H9 (cell line): ENCODE measurements at regions not wholly inside any gene's neighbourhood (a gene's known extent, or its start where the extent isn't known, plus 50 kb on each side); places are given as distances from the start of the nearest gene placed in this dataset.

Source experiments
- DNase-seq: peaks from one replicate; pipeline ENCODE4 v3.0.0-alpha.2; 2017
- H2AFZ ChIP-seq: one replicate; pipeline ENCODE4 v1.6.1; 2013; ENCODE audit warnings: mild to moderate bottlenecking, low read length, control low read depth, moderate library complexity
- H2AK5ac ChIP-seq: 2 replicates; pipeline ENCODE4 v1.6.1; 2013; ENCODE audit warnings: low read length, control low read depth, mixed read lengths; ENCODE audit not compliant: insufficient read length
- H2BK120ac ChIP-seq: one replicate; pipeline ENCODE4 v1.6.1; 2013; ENCODE audit warnings: low read depth, mild to moderate bottlenecking, low read length, control low read depth, inconsistent platforms; ENCODE audit not compliant: poor library complexity, severe bottlenecking
- H2BK12ac ChIP-seq: 2 replicates; pipeline ENCODE4 v1.6.1; 2013; ENCODE audit warnings: low read length, control low read depth, mixed read lengths, low read depth; ENCODE audit not compliant: insufficient read length
- H2BK15ac ChIP-seq: 2 replicates; pipeline ENCODE4 v1.6.1; 2013; ENCODE audit warnings: low read depth, low read length, control low read depth
- H2BK20ac ChIP-seq: one replicate; pipeline ENCODE4 v1.6.1; 2013; ENCODE audit warnings: low read depth, mild to moderate bottlenecking, low read length, control low read depth, inconsistent platforms; ENCODE audit not compliant: poor library complexity, severe bottlenecking
- H2BK5ac ChIP-seq: 2 replicates; pipeline ENCODE4 v1.6.1; 2013; ENCODE audit warnings: low read length, control low read depth, mixed read lengths; ENCODE audit not compliant: insufficient read length
- H3K14ac ChIP-seq: 2 replicates; pipeline ENCODE4 v1.6.1; 2013; ENCODE audit warnings: low read length, control low read depth; ENCODE audit not compliant: insufficient read depth
- H3K18ac ChIP-seq: 2 replicates; pipeline ENCODE4 v1.6.1; 2013; ENCODE audit warnings: low read depth, mild to moderate bottlenecking, mixed read lengths, low read length, control low read depth; ENCODE audit not compliant: insufficient read length
- H3K23ac ChIP-seq: 2 replicates; pipeline ENCODE4 v1.6.1; 2013; ENCODE audit warnings: low read length, control low read depth, mixed read lengths, low read depth; ENCODE audit not compliant: insufficient read length
- H3K23me2 ChIP-seq: 2 replicates; pipeline ENCODE4 v1.6.1; 2013; ENCODE audit warnings: low read depth, mild to moderate bottlenecking, mixed read lengths, low read length, control low read depth; ENCODE audit not compliant: insufficient read length, poor library complexity, severe bottlenecking
- H3K27ac ChIP-seq: 2 replicates; pipeline ENCODE4 v1.5.1; 2013; ENCODE audit warnings: low read length, control low read depth, mixed read lengths, low read depth; ENCODE audit not compliant: insufficient read length
- H3K27me3 ChIP-seq: 2 replicates; pipeline ENCODE4 v1.6.1; 2013; ENCODE audit warnings: low read length, control low read depth, inconsistent platforms; ENCODE audit not compliant: insufficient read depth
- H3K4ac ChIP-seq: 2 replicates; pipeline ENCODE4 v1.6.1; 2013; ENCODE audit warnings: low read depth, mild to moderate bottlenecking, control low read depth, inconsistent platforms, low read length, moderate library complexity
- H3K4me1 ChIP-seq: 2 replicates; pipeline ENCODE4 v1.6.1; 2013; ENCODE audit warnings: low read length, control low read depth, inconsistent platforms; ENCODE audit not compliant: insufficient read depth
- H3K4me2 ChIP-seq: 2 replicates; pipeline ENCODE4 v1.6.1; 2013; ENCODE audit warnings: low read length, control low read depth, mixed read lengths; ENCODE audit not compliant: insufficient read length, insufficient read depth
- H3K56ac ChIP-seq: 2 replicates; pipeline ENCODE4 v1.6.1; 2013; ENCODE audit warnings: low read depth, mild to moderate bottlenecking, mixed read lengths, low read length, control low read depth; ENCODE audit not compliant: insufficient read length
- H3K79me1 ChIP-seq: 2 replicates; pipeline ENCODE4 v1.6.1; 2013; ENCODE audit warnings: low read depth, mild to moderate bottlenecking, moderate library complexity, low read length, control low read depth, inconsistent platforms; ENCODE audit not compliant: insufficient read depth, poor library complexity, severe bottlenecking
- H3K79me2 ChIP-seq: 2 replicates; pipeline ENCODE4 v1.6.1; 2013; ENCODE audit warnings: low read length, control low read depth, inconsistent platforms; ENCODE audit not compliant: insufficient read depth
- H3K9ac ChIP-seq: 2 replicates; pipeline ENCODE4 v1.6.1; 2013; ENCODE audit warnings: low read length, control low read depth, mixed read lengths; ENCODE audit not compliant: insufficient read length; ENCODE audit errors: extremely low read depth
- H3K9me3 ChIP-seq: one replicate; pipeline ENCODE4 v1.6.1; 2013; ENCODE audit warnings: low read depth, low read length, inconsistent platforms; ENCODE audit not compliant: control insufficient read depth
- H3T11ph ChIP-seq: one replicate; pipeline ENCODE4 v1.6.1; 2013; ENCODE audit warnings: mild to moderate bottlenecking, low read length, control low read depth, inconsistent platforms
- H4K20me1 ChIP-seq: one replicate; pipeline ENCODE4 v1.6.1; 2013; ENCODE audit not compliant: control insufficient read depth, insufficient read length, insufficient read depth
- H4K5ac ChIP-seq: 2 replicates; pipeline ENCODE4 v1.6.1; 2013; ENCODE audit warnings: low read depth, mild to moderate bottlenecking, mixed read lengths, low read length, control low read depth; ENCODE audit not compliant: insufficient read length
- H4K8ac ChIP-seq: replicated peaks from 2 replicates; pipeline ENCODE4 v1.6.1; 2013; ENCODE audit warnings: low read length, control low read depth, mixed read lengths, low read depth; ENCODE audit not compliant: insufficient read length
- H4K91ac ChIP-seq: 2 replicates; pipeline ENCODE4 v1.6.1; 2013; ENCODE audit warnings: low read depth, mild to moderate bottlenecking, moderate library complexity, mixed read lengths, low read length, control low read depth; ENCODE audit not compliant: insufficient read length
- H3K27ac Mint-ChIP-seq, 3 experiments: 2 replicates in 2 of 3; 3 replicates in 1 of 3; pipeline ENCODE4 v1.8.0; 2020 to 2021; ENCODE audit warnings: mixed read lengths in 3 of 3, mild to moderate bottlenecking in 1 of 3, moderate library complexity in 1 of 3
- H3K27me3 Mint-ChIP-seq: 2 replicates; pipeline ENCODE4 v1.8.0; 2021; ENCODE audit warnings: low read depth, mild to moderate bottlenecking, moderate library complexity, mixed read lengths
- H3K36me3 Mint-ChIP-seq, 3 experiments: 2 replicates in 2 of 3; 3 replicates in 1 of 3; pipeline ENCODE4 v1.8.0; 2020 to 2021; ENCODE audit warnings: low read depth in 3 of 3, mixed read lengths in 3 of 3; ENCODE audit not compliant: insufficient read depth in 1 of 3
- H3K4me1 Mint-ChIP-seq, 2 experiments: 2 replicates each; pipeline ENCODE4 v1.8.0; 2020; ENCODE audit warnings: mixed read lengths in 2 of 2
- H3K4me3 Mint-ChIP-seq, 2 experiments: 2 replicates in 1 of 2; 3 replicates in 1 of 2; pipeline ENCODE4 v1.8.0; 2020 to 2021; ENCODE audit warnings: mild to moderate bottlenecking in 2 of 2, mixed read lengths in 2 of 2, moderate library complexity in 1 of 2
- H3K9me3 Mint-ChIP-seq, 2 experiments: 2 replicates in 1 of 2; 3 replicates in 1 of 2; pipeline ENCODE4 v1.8.0; 2020; ENCODE audit warnings: mild to moderate bottlenecking in 2 of 2, mixed read lengths in 2 of 2, moderate library complexity in 1 of 2
- CTCF ChIP-seq: fragments of 200-600 bp; sonication (generic); conservative IDR thresholded peaks from 3 replicates; pipeline ENCODE4 v1.8.0; 2021; ENCODE audit warnings: antibody characterized with exemption, mild to moderate bottlenecking
- WGBS: extraction: QIAGEN DNeasy Blood & Tissue Kit; methylation state at CpG from one replicate; pipeline ENCODE4 v1.1.7; 2013; ENCODE audit warnings: missing lambda C conversion rate, low lambda C conversion rate, mixed read lengths; ENCODE audit not compliant: insufficient read length; ENCODE audit errors: extremely low coverage; 5-methylcytosine and 5-hydroxymethylcytosine counted together

- Histone ChIP-seq H2BK120ac (no peak overlapping the region), H3T11ph (no peak overlapping the region), H3K79me2 (no peaks in the 10 kb centered on the region), H3K4ac (no peak overlapping the region), H3K18ac (no peak overlapping the region), H3K9me3 (no peaks in the 10 kb centered on the region), H3K79me1 (no peaks in the 10 kb centered on the region), H4K91ac (no peak overlapping the region), H2BK15ac (no peak overlapping the region), H3K56ac (no peak overlapping the region), H3K27me3 (no peaks in the 10 kb centered on the region), H3K4me2 (no peak overlapping the region), H3K23me2 (peaks cover 3% of the 10 kb centered on the region), H4K5ac (no peak overlapping the region), H3K27ac (no peak overlapping the region), H3K4me1 (peaks cover 2% of the 10 kb centered on the region; the same call in 1 of the 2 replicates), H4K20me1 (no peaks in the 10 kb centered on the region), H3K23ac (no peak overlapping the region), H2BK20ac (no peak overlapping the region), H3K14ac (no peak overlapping the region), H2BK12ac (no peak overlapping the region), H3K9ac (no peak overlapping the region), H2AK5ac (no peak overlapping the region), H4K8ac (no peak overlapping the region), H2AFZ (no peak overlapping the region), H2BK5ac (no peak overlapping the region)
- no peak for DNase-seq
- Mint-ChIP-seq H3K27me3 (no peaks in the 10 kb centered on the region), H3K9me3 (no peaks in the 10 kb centered on the region; a peak in 1 of 5 replicates), H3K4me1 (peaks cover 11 to 18% of the 10 kb centered on the region in 2 experiments), H3K4me3 (no peak overlapping the region), H3K36me3 (no peaks in the 10 kb centered on the region), H3K27ac (no peak overlapping the region)
- TF ChIP-seq CTCF: no peak
- no CpG with 5 or more reads among the region's 4 CpGs for WGBS
Observed at GRCh38 chr5:15421921-15422412, 78.0 kb upstream of the FBXL7 start.
